ENCODE measurements at regions not wholly inside any gene's neighbourhood (a gene's known extent, or its start where the extent isn't known, plus 50 kb on each side); places are given as distances from the start of the nearest gene placed in this dataset.

GRCh38 chr7:33849004-33849403 is 56.3 kb upstream of the BMPER start:
- no peak for TF ChIP-seq EZH2phosphoT487 (IDR thresholded peaks at IDR 0.05; ENCODE audit: low read length)
- no peak for TF ChIP-seq EZH2 (optimal IDR thresholded peaks at IDR 0.05; ENCODE audit: low read depth, low read length)
- no peak for TF ChIP-seq CTCF (IDR thresholded peaks at IDR 0.05; ENCODE audit: low read length)

GRCh38 chr7:33849971-33850559 is 55.3 kb upstream of the BMPER start:
- Histone ChIP-seq H3K4me3 (ENCODE audit: low read length) (no peak overlapping the region), H3K9me3 (replicated peaks; ENCODE audit: insufficient read depth, low read length) (no peaks in the 10 kb centered on the region), H3K9me2 (replicated peaks; ENCODE audit: insufficient read depth, low read length) (no peaks in the 10 kb centered on the region), H2AFZ (ENCODE audit: low read length) (no peak overlapping the region), H3K9ac (ENCODE audit: low read length) (no peak overlapping the region), H3F3A (ENCODE audit: insufficient read depth, low read length) (no peaks in the 10 kb centered on the region), H3K4me1 (ENCODE audit: low read length) (no peaks in the 10 kb centered on the region), H3K36me3 (replicated peaks; ENCODE audit: insufficient read depth, low read length) (no peaks in the 10 kb centered on the region), H4K20me1 (ENCODE audit: insufficient read depth, low read length) (no peaks in the 10 kb centered on the region), H3K27me3 (replicated peaks; ENCODE audit: insufficient read depth, low read length) (no peaks in the 10 kb centered on the region), H3K79me2 (ENCODE audit: low read length) (no peaks in the 10 kb centered on the region), H3K27ac (ENCODE audit: low read length) (no peak overlapping the region), H3K4me2 (ENCODE audit: low read depth, low read length) (no peak overlapping the region)
- DNase-seq, result no peak
- TF ChIP-seq EZH2phosphoT487 (IDR thresholded peaks at IDR 0.05; ENCODE audit: low read length) (no peak), EZH2 (optimal IDR thresholded peaks at IDR 0.05; ENCODE audit: low read depth, low read length) (no peak), CTCF (IDR thresholded peaks at IDR 0.05; ENCODE audit: low read length) (no peak)

More at GRCh38 chr7:33849004-33849403, 56.3 kb upstream of the BMPER start:
- no peaks in the 10 kb centered on the region for H3K9me2 ChIP-seq (replicated peaks; ENCODE audit: insufficient read depth, low read length)
- H3K27me3 ChIP-seq (replicated peaks; ENCODE audit: insufficient read depth, low read length), result no peaks in the 10 kb centered on the region
- H3K4me2 ChIP-seq (ENCODE audit: low read depth, low read length), result no peak overlapping the region
- no peak for DNase-seq
- no peaks in the 10 kb centered on the region for H3K36me3 ChIP-seq (replicated peaks; ENCODE audit: insufficient read depth, low read length)
- H3K9me3 ChIP-seq (replicated peaks; ENCODE audit: insufficient read depth, low read length), result no peaks in the 10 kb centered on the region
- H3K4me1 ChIP-seq (ENCODE audit: low read length), result no peaks in the 10 kb centered on the region
- no peaks in the 10 kb centered on the region for H3K79me2 ChIP-seq (ENCODE audit: low read length)
- no peaks in the 10 kb centered on the region for H4K20me1 ChIP-seq (ENCODE audit: insufficient read depth, low read length)
- no peak overlapping the region for H3K27ac ChIP-seq (ENCODE audit: low read length)
- H3K4me3 ChIP-seq (ENCODE audit: low read length), result no peak overlapping the region
- H2AFZ ChIP-seq (ENCODE audit: low read length), result no peak overlapping the region
- no peak overlapping the region for H3K9ac ChIP-seq (ENCODE audit: low read length)
- H3F3A ChIP-seq (ENCODE audit: insufficient read depth, low read length), result no peaks in the 10 kb centered on the region

- H3F3A ChIP-seq (ENCODE audit: insufficient read depth, low read length), result no peaks in the 10 kb centered on the region
- no peaks in the 10 kb centered on the region for H3K36me3 ChIP-seq (replicated peaks; ENCODE audit: insufficient read depth, low read length)
- H3K27me3 ChIP-seq (replicated peaks; ENCODE audit: insufficient read depth, low read length), result no peaks in the 10 kb centered on the region
- H2AFZ ChIP-seq (ENCODE audit: low read length), result no peak overlapping the region
- H3K4me1 ChIP-seq (ENCODE audit: low read length), result no peaks in the 10 kb centered on the region
- H3K4me2 ChIP-seq (ENCODE audit: low read depth, low read length), result no peak overlapping the region
- H3K4me3 ChIP-seq (ENCODE audit: low read length), result no peak overlapping the region
- H3K27ac ChIP-seq (ENCODE audit: low read length), result no peak overlapping the region
- TF ChIP-seq CTCF (IDR thresholded peaks at IDR 0.05; ENCODE audit: low read length) (no peak), EZH2 (optimal IDR thresholded peaks at IDR 0.05; ENCODE audit: low read depth, low read length) (no peak), EZH2phosphoT487 (IDR thresholded peaks at IDR 0.05; ENCODE audit: low read length) (no peak)
- H4K20me1 ChIP-seq (ENCODE audit: insufficient read depth, low read length), result no peaks in the 10 kb centered on the region
- H3K9me3 ChIP-seq (replicated peaks; ENCODE audit: insufficient read depth, low read length), result no peaks in the 10 kb centered on the region
- DNase-seq, result no peak
- H3K9ac ChIP-seq (ENCODE audit: low read length), result no peak overlapping the region
- no peaks in the 10 kb centered on the region for H3K79me2 ChIP-seq (ENCODE audit: low read length)
- H3K9me2 ChIP-seq (replicated peaks; ENCODE audit: insufficient read depth, low read length), result no peaks in the 10 kb centered on the region
Measured at GRCh38 chr7:33850768-33851167, 54.6 kb upstream of the BMPER start.

Measured in MM.1S (cell line).